ENCODE measurements at regions not wholly inside any gene's neighbourhood (a gene's known extent, or its start where the extent isn't known, plus 50 kb on each side); places are given as distances from the start of the nearest gene placed in this dataset.

DNA sequence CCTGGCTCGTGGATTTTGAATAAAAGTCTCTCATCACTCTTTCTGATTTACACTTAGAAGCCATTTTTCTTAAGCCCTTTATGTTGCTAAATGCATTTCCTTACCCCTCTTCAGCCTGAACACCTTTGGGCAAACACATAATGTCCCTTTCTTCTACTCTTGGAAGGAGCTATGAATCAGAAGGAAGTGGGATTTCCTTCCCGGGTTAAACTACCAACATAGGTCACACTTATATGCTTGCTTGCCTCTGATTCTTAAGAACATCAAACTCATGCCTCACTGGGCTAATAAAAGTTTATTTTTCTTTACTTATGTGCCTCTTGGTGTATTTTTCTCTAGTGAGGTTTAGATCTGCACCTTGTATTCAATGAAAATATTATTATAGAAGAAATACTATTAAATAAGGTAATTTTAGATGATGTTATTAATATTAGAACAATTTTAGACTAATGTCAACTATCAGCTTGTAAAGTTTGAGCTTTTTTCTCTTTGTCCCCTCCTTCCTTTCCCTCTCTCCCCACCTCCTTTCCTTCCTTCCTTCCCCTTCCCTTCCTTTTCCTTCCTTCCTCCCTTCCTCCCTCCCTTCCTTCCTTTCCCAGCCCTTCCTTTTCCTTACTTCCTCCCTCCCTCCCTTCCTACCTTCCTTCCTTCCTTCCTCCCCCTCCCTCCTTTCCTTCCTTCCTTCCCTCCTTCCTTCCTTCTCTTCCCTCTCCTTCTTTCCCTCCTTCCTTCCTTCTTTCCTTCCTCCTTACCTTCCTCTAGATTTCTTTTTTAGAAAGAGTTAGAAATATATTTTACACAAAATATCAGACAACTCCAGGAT lies 66.5 kb upstream of the KCNJ6 start:
- Histone ChIP-seq H3K27me3 (peaks cover 0 to 26% of the 10 kb centered on the region in 2 donors), H3K4me1 (no peaks in the 10 kb centered on the region), H3K36me3 (no peaks in the 10 kb centered on the region), H3K4me3 (no peak overlapping the region), H3K9me3 (no peaks in the 10 kb centered on the region), H3K27ac (no peak overlapping the region)
- intact Hi-C loops (cut with DNase I): no loop called here
- TF ChIP-seq, protein P1, sequence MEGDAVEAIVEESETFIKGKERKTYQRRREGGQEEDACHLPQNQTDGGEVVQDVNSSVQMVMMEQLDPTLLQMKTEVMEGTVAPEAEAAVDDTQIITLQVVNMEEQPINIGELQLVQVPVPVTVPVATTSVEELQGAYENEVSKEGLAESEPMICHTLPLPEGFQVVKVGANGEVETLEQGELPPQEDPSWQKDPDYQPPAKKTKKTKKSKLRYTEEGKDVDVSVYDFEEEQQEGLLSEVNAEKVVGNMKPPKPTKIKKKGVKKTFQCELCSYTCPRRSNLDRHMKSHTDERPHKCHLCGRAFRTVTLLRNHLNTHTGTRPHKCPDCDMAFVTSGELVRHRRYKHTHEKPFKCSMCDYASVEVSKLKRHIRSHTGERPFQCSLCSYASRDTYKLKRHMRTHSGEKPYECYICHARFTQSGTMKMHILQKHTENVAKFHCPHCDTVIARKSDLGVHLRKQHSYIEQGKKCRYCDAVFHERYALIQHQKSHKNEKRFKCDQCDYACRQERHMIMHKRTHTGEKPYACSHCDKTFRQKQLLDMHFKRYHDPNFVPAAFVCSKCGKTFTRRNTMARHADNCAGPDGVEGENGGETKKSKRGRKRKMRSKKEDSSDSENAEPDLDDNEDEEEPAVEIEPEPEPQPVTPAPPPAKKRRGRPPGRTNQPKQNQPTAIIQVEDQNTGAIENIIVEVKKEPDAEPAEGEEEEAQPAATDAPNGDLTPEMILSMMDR (IDR thresholded peaks at IDR 0.05): no peak
- DNase-seq (no peak), ATAC-seq (no peak)

DNA sequence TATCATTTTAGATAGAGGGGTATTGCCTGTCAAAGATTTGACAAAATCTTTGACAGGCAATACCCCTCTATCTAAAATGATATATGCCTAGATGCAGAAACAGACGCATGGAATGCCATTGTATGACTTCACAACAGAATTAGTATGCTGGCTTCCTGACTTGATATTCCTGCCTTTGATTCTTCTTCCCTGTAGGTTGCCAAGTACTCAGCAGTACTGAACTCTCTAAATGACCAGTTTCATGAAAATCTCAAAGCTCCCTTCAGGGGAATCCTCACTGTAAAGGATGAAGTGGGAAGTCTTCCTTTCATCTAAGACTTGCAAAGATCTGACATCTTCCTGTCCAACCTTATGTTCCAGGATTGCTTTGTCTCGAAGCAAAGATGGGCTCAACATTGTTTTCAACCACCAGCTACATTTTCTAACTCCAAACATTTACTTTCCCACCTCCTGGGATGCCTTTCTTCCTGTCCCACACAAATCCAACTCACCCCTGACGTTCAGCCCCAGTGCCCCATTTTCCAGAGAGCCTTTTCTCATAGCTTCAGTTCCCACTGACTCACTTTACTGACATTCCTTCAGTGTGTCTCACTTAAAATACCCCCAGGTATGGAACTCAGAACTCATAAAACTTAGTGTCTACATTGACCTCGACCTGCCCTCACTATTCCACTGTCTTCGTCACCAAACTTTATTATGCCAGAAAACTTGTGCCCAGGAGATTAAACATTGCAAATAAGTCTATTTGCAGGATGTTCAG lies 67.3 kb upstream of the KCNJ6 start:
- ATAC-seq: no peak
- TF ChIP-seq, protein P1 (IDR thresholded peaks at IDR 0.05): no peak

DNA sequence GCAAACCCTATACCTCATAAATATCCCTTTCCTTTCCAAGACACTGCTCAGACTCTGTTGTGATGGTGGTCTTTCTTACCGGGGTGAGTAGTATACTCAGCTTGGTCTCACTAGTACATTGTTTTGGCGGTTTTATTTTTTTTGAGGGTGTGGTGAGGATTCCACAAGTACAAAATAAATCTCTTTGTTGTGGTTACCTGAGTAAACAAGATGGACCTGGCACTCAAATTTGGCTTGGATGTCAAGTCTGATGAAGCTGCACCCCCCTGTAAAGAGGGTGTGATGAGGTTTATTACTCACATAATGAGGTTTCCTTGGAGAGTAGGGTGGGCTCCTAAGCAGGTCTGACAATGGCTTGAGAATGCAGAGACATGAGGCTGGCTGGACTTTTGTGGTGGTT lies 68.2 kb upstream of the KCNJ6 start:
- H3K4me3 ChIP-seq: no peak overlapping the region
- ATAC-seq: no peak
- no peak overlapping the region for H3K27ac ChIP-seq
- TF ChIP-seq, protein P1 (IDR thresholded peaks at IDR 0.05): no peak
- peaks cover 0 to 35% of the 10 kb centered on the region in 2 donors for H3K27me3 ChIP-seq
- DNase-seq: no peak
- H3K4me1 ChIP-seq: no peaks in the 10 kb centered on the region
- no peaks in the 10 kb centered on the region for H3K9me3 ChIP-seq
- H3K36me3 ChIP-seq: no peaks in the 10 kb centered on the region
- intact Hi-C loops (cut with DNase I): no loop called here

More for the DNA sequence above, 67.3 kb upstream of the KCNJ6 start:
- Histone ChIP-seq H3K4me3 (no peak overlapping the region), H3K9me3 (no peaks in the 10 kb centered on the region), H3K36me3 (no peaks in the 10 kb centered on the region), H3K27me3 (peaks cover 0 to 27% of the 10 kb centered on the region in 2 donors), H3K4me1 (no peaks in the 10 kb centered on the region), H3K27ac (no peak overlapping the region)
- intact Hi-C loops (cut with DNase I): no loop called here
- DNase-seq: no peak

DNA sequence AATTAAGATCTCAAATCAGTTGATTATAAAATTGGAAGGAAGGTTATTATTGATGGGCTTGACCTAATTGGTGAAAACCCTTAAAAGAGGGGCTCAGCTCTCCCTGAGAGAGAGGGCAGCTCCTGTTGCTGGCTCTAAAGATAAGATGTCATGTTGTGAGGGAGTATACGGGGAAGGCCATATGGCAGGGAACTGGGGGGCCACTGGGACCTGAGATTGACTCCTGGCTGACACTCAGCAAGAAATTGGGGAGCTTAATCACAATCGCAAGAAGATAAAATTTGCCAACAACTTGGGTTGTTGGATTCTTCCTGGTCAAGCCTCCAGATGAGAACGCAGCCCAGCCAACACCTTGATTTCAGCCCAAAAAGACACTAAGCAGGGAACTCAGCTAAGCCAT lies 69.7 kb upstream of the KCNJ6 start:
- Histone ChIP-seq H3K4me1 (no peaks in the 10 kb centered on the region), H3K4me3 (no peak overlapping the region), H3K36me3 (no peaks in the 10 kb centered on the region), H3K27me3 (peaks cover 0 to 40% of the 10 kb centered on the region in 2 donors), H3K27ac (no peak overlapping the region), H3K9me3 (no peaks in the 10 kb centered on the region)
- TF ChIP-seq, protein P1 (IDR thresholded peaks at IDR 0.05): no peak
- ATAC-seq (no peak), DNase-seq (no peak)
- intact Hi-C loops (cut with DNase I): no loop called here

DNA sequence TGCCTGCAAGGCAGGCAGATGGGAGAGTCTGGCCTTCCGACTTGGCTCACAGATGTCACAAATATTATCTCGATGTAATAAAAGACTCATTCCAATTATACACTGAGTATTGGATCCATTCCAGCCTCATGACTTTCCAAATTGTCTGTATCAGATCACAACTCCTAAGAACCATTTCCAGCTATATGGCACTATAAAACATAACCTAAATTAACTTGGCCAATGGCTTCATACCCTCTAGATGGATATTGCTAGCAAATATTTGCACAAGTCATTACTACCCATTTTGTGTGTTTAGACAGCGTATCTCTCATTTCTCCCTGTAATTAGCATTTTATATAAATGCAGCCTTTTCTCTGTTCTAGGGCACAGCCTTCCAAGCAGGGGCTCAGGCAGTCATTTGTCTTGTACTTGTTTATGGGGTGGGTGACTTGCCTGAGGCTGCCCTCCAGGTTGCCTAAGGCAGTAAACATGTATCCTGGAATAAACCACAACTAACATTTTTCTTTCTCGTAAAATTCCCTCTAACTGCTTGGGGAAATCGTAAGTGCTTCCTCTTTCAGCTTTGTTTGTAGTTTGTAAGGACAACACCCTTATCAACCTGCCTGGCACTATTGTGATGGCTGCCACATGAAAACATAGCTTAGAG lies 70.6 kb upstream of the KCNJ6 start:
- Histone ChIP-seq H3K9me3 (no peaks in the 10 kb centered on the region), H3K27me3 (peaks cover 0 to 40% of the 10 kb centered on the region in 2 donors), H3K27ac (no peak overlapping the region), H3K4me1 (no peaks in the 10 kb centered on the region), H3K4me3 (no peak overlapping the region), H3K36me3 (no peaks in the 10 kb centered on the region)
- ATAC-seq: no peak
- peak in 1 of 4 donors; percentile 10 for DNase-seq
- TF ChIP-seq, protein P1 (IDR thresholded peaks at IDR 0.05): no peak
- intact Hi-C loops (cut with DNase I): no loop called here

Data from left lung (tissue), 4 donors.